Stimulated activated CD4-positive, alpha-beta T cell treated with anti-CD3 and anti-CD28 coated beads, Interleukin-2, amount 100 ng/mL, for 24 hours (primary cell): ENCODE measurements at regions not wholly inside any gene's neighbourhood (a gene's known extent, or its start where the extent isn't known, plus 50 kb on each side); places are given as distances from the start of the nearest gene placed in this dataset.
"Not testable (repeated sequence)": the region's sequence is repeated elsewhere in the genome, so short reads cannot be mapped to it uniquely, and the experiment has no call there.

ENCODE experiments used
- DNase-seq, 2 donors: peaks; one replicate each; pipeline ENCODE4 v3.0.0-alpha.2; 2020

GRCh38 chr19:28397306-28397705 is 815.6 kb downstream of the UQCRFS1 start:
- no peak for DNase-seq

GRCh38 chr19:28396287-28396831 is 816.6 kb downstream of the UQCRFS1 start:
- no peak for DNase-seq

- no peak for DNase-seq
Measured at GRCh38 chr19:28394725-28395124, 818.2 kb downstream of the UQCRFS1 start.

- no peak for DNase-seq
Measured at GRCh38 chr19:28393574-28394336, 819.2 kb downstream of the UQCRFS1 start.

GRCh38 chr19:28388988-28389387 is 824.0 kb downstream of the UQCRFS1 start:
- no peak for DNase-seq

- DNase-seq = no peak
Measured at GRCh38 chr19:28387507-28387906, 825.4 kb downstream of the UQCRFS1 start.

- no peak for DNase-seq
Measured at GRCh38 chr19:28386470-28386869, 826.5 kb downstream of the UQCRFS1 start.

GRCh38 chr19:28386066-28386465 is 826.9 kb downstream of the UQCRFS1 start:
- DNase-seq = no peak

GRCh38 chr19:28377077-28377476 is 835.9 kb downstream of the UQCRFS1 start:
- no peak for DNase-seq

GRCh38 chr19:28374971-28375370 is 838.0 kb downstream of the UQCRFS1 start:
- DNase-seq = no peak

- DNase-seq = no peak
Measured at GRCh38 chr19:28372576-28373247, 840.2 kb downstream of the UQCRFS1 start.

- DNase-seq = no peak
Measured at GRCh38 chr19:28367146-28367545, 845.8 kb downstream of the UQCRFS1 start.

- no peak for DNase-seq
Measured at GRCh38 chr19:28363254-28363653, 849.7 kb downstream of the UQCRFS1 start.

GRCh38 chr19:28359431-28360414 is 853.2 kb downstream of the UQCRFS1 start:
- no peak for DNase-seq

- DNase-seq = no peak
Measured at GRCh38 chr19:28358633-28359032, 854.3 kb downstream of the UQCRFS1 start.

GRCh38 chr19:28351761-28352160 is 861.2 kb downstream of the UQCRFS1 start:
- DNase-seq = no peak

GRCh38 chr19:28351321-28351720 is 861.6 kb downstream of the UQCRFS1 start:
- not testable (repeated sequence) for DNase-seq

GRCh38 chr19:28350673-28351072 is 862.3 kb downstream of the UQCRFS1 start:
- no peak for DNase-seq

GRCh38 chr19:28350037-28350436 is 862.9 kb downstream of the UQCRFS1 start:
- no peak for DNase-seq

GRCh38 chr19:28349604-28350003 is 863.3 kb downstream of the UQCRFS1 start:
- no peak for DNase-seq

- DNase-seq = no peak
Measured at GRCh38 chr19:28345811-28346210, 867.1 kb downstream of the UQCRFS1 start.

- DNase-seq = no peak
Measured at GRCh38 chr19:28341810-28342350, 871.1 kb downstream of the UQCRFS1 start.

- DNase-seq = no peak
Measured at GRCh38 chr19:28334419-28334818, 878.5 kb downstream of the UQCRFS1 start.
